SK-N-SH (cell line): ENCODE measurements at regions not wholly inside any gene's neighbourhood (a gene's known extent, or its start where the extent isn't known, plus 50 kb on each side); places are given as distances from the start of the nearest gene placed in this dataset.

Experiments
- CTCF ChIA-PET: fragments of 300-600, 350-600 bp; formaldehyde crosslinking; extraction: SDS; loops from one replicate; lab custom pipeline; 2021; lab: Yijun Ruan, JAX
- POLR2A ChIA-PET: fragments of 350-600 bp; sonication (Branson Sonifier 250); formaldehyde crosslinking; extraction: SDS; loops from one replicate; lab custom pipeline; 2020; ENCODE audit warnings: antibody characterized with exemption, inconsistent platforms; lab: Yijun Ruan, JAX
- DNase-seq: peaks from one replicate; pipeline ENCODE4 v3.0.0; 2012
- H2AFZ ChIP-seq: fragments of 200-600 bp; sonication (generic); 2 replicates; pipeline ENCODE4 v1.8.1; 2016; ENCODE audit warnings: antibody characterized with exemption, mild to moderate bottlenecking, low read depth
- H3F3A ChIP-seq: fragments of 200-600 bp; sonication (generic); replicated peaks from 2 replicates; pipeline ENCODE3; 2016; ENCODE audit warnings: antibody characterized with exemption, mild to moderate bottlenecking; ENCODE audit not compliant: insufficient read depth
- H3K27ac ChIP-seq, 2 experiments: fragments of 200-500 bp in 1 of 2; fragments of 200-600 bp in 1 of 2; sonication (Bioruptor generic) in 1 of 2; sonication (generic), shearing (Covaris generic) in 1 of 2; 2 replicates each; pipeline versions ENCODE4 v1.5.1 to v1.6.1; 2014 to 2016; ENCODE audit warnings: low read depth in 2 of 2, inconsistent platforms in 1 of 2, low read length in 1 of 2, mild to moderate bottlenecking in 1 of 2, mixed read lengths in 1 of 2
- H3K27me3 ChIP-seq: fragments of 200-600 bp; sonication (generic), shearing (Covaris generic); 2 replicates; pipeline ENCODE4 v1.6.1; 2016; ENCODE audit warnings: mixed run types; ENCODE audit not compliant: insufficient read depth
- H3K36me3 ChIP-seq, 2 experiments: fragments of 200-500 bp in 1 of 2; fragments of 200-600 bp in 1 of 2; sonication (Bioruptor generic) in 1 of 2; sonication (generic) in 1 of 2; replicated peaks in 1 of 2; 2 replicates each; pipeline versions ENCODE3 to v1.5.1; 2014 to 2016; ENCODE audit warnings: low read length in 1 of 2, mild to moderate bottlenecking in 1 of 2; ENCODE audit not compliant: insufficient read depth in 2 of 2, control insufficient read depth in 1 of 2
- H3K4me1 ChIP-seq, 2 experiments: fragments of 200-500 bp in 1 of 2; fragments of 200-600 bp in 1 of 2; sonication (Bioruptor generic) in 1 of 2; sonication (generic), shearing (Covaris generic) in 1 of 2; 2 replicates each; pipeline versions ENCODE4 v1.5.1 to v1.6.1; 2014 to 2016; ENCODE audit warnings: low read depth in 1 of 2, low read length in 1 of 2, mixed run types in 1 of 2; ENCODE audit not compliant: insufficient read depth in 2 of 2, control insufficient read depth in 1 of 2
- H3K4me2 ChIP-seq: fragments of 200-600 bp; sonication (generic), shearing (Covaris generic); 2 replicates; pipeline ENCODE4 v1.6.1; 2017; ENCODE audit warnings: mixed run types
- H3K4me3 ChIP-seq, 2 experiments: fragments of 200-500 bp in 1 of 2; fragments of 200-600 bp in 1 of 2; sonication (Bioruptor generic) in 1 of 2; sonication (generic), shearing (Covaris generic) in 1 of 2; 2 replicates each; pipeline versions ENCODE4 v1.5.1 to v1.8.1; 2014 to 2016; ENCODE audit warnings: low read depth in 2 of 2, inconsistent platforms in 1 of 2, low read length in 1 of 2, mild to moderate bottlenecking in 1 of 2, mixed read lengths in 1 of 2, moderate library complexity in 1 of 2
- H3K79me2 ChIP-seq: fragments of 200-600 bp; sonication (generic); 2 replicates; pipeline ENCODE4 v1.8.1; 2017; ENCODE audit warnings: mild to moderate bottlenecking; ENCODE audit not compliant: insufficient read depth
- H3K9ac ChIP-seq: fragments of 200-600 bp; sonication (generic); 2 replicates; pipeline ENCODE4 v1.6.1; 2017; ENCODE audit warnings: mixed run types
- H3K9me2 ChIP-seq: fragments of 200-600 bp; sonication (generic); 2 replicates; pipeline ENCODE4 v1.6.1; 2017; ENCODE audit warnings: mixed run types
- H3K9me3 ChIP-seq: fragments of 200-600 bp; sonication (generic); 2 replicates; pipeline ENCODE4 v1.6.1; 2017; ENCODE audit warnings: mixed run types, mild to moderate bottlenecking, moderate library complexity
- H4K20me1 ChIP-seq: fragments of 200-600 bp; sonication (generic); 2 replicates; pipeline ENCODE4 v1.6.1; 2017; ENCODE audit warnings: mild to moderate bottlenecking, mixed run types; ENCODE audit not compliant: insufficient read depth
- CTCF ChIP-seq: fragments of 200-600 bp; sonication (generic); IDR thresholded peaks from 2 replicates; pipeline ENCODE4 v1.6.1; 2017; ENCODE audit warnings: antibody characterized with exemption, mild to moderate bottlenecking, moderate library complexity
- EP300 ChIP-seq, 2 experiments: IDR thresholded peaks; 2 replicates each; pipeline versions ENCODE4 v1.4.0 to v1.6.1; 2012; ENCODE audit warnings: borderline replicate concordance in 1 of 2, low read depth in 1 of 2, low read length in 1 of 2
- FOSL2 ChIP-seq: IDR thresholded peaks from 2 replicates; pipeline ENCODE4 v1.4.0; 2012; ENCODE audit warnings: low read depth, mild to moderate bottlenecking, moderate library complexity, borderline replicate concordance
- FOXM1 ChIP-seq: IDR thresholded peaks from 2 replicates; pipeline ENCODE4 v1.4.0; 2012; ENCODE audit warnings: low read depth, mild to moderate bottlenecking
- GATA2 ChIP-seq: sonication (generic); formaldehyde crosslinking; IDR thresholded peaks from 2 replicates; pipeline ENCODE4 v1.5.0; 2020; ENCODE audit warnings: mild to moderate bottlenecking, missing genetic modification reagents
- MXI1 ChIP-seq: IDR thresholded peaks from 2 replicates; pipeline ENCODE4 v1.6.1; 2012; ENCODE audit warnings: mild to moderate bottlenecking, low read depth, low read length, improper control_type of control experiment
- NFIC ChIP-seq: IDR thresholded peaks from 2 replicates; pipeline ENCODE4 v1.4.0; 2012; ENCODE audit warnings: borderline replicate concordance
- NRF1 ChIP-seq: IDR thresholded peaks from 2 replicates; pipeline ENCODE4 v1.6.1; 2012; ENCODE audit warnings: low read depth, mild to moderate bottlenecking, low read length
- POLR2AphosphoS5 ChIP-seq: IDR thresholded peaks from 2 replicates; pipeline ENCODE4 v1.6.1; 2012; ENCODE audit warnings: low read depth, low read length
- RAD21 ChIP-seq: IDR thresholded peaks from 2 replicates; pipeline ENCODE4 v1.6.1; 2012; ENCODE audit warnings: mild to moderate bottlenecking, low read length
- RCOR1 ChIP-seq: fragments of 150-350 bp; IDR thresholded peaks from 2 replicates; pipeline ENCODE4 v1.6.1; 2017; ENCODE audit warnings: antibody characterized with exemption, low read length
- RXRA ChIP-seq: IDR thresholded peaks from 2 replicates; pipeline ENCODE4 v1.4.0; 2012; ENCODE audit warnings: low read depth, mild to moderate bottlenecking, borderline replicate concordance
- SIN3A ChIP-seq: IDR thresholded peaks from 2 replicates; pipeline ENCODE4 v1.6.1; 2012; ENCODE audit warnings: low read depth, mild to moderate bottlenecking, low read length, moderate library complexity, borderline replicate concordance
- SMC3 ChIP-seq: IDR thresholded peaks from 2 replicates; pipeline ENCODE4 v1.6.1; 2012; ENCODE audit warnings: low read depth, low read length, improper control_type of control experiment
- TCF12 ChIP-seq: IDR thresholded peaks from 2 replicates; pipeline ENCODE4 v1.4.0; 2012
- YY1 ChIP-seq: IDR thresholded peaks from 2 replicates; pipeline ENCODE4 v1.4.0; 2012; ENCODE audit warnings: low read depth, mild to moderate bottlenecking
- WGBS: methylation state at CpG from one replicate; pipeline ENCODE4 v1.1.6; 2017; ENCODE audit warnings: low lambda C conversion rate; 5-methylcytosine and 5-hydroxymethylcytosine counted together
- TF ChIP-seq, protein P1 (sequence below): IDR thresholded peaks from 2 replicates; pipeline ENCODE4 v1.4.0; 2012; ENCODE audit warnings: low read depth, borderline replicate concordance
- TF ChIP-seq, protein P2 (sequence below): IDR thresholded peaks from 2 replicates; pipeline ENCODE4 v1.4.0; 2012; ENCODE audit warnings: low read depth

DNA sequence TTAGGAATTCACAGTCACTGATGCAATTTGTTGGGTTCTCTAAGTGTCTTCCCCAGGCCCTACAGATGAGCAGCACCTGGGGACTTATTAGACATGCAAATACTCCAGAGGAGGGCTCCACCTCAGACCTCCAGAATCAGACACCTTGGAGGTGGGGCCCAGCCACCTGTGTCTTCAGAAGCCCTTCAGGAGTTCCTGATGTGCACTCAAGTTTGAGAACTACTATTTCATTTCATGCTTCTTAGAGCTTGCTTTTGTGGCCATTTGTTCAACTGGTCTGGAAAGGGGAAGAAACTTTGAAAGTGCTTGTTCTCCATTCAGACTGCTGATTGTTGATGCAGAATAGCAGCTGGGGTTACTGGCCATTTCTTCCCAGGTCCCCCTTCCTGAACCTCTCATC is 472.0 kb downstream of the COG6 start:
- no peaks in the 10 kb centered on the region for H4K20me1 ChIP-seq
- no peaks in the 10 kb centered on the region for H3K9me2 ChIP-seq
- ChIA-PET CTCF (interaction anchor here (2.1 kb wide), 1 partner anchor 15 kb away, joined by 7 read pairs; no protein-coding TSS in a partner anchor), POLR2A (no interaction called here)
- H3K4me3 ChIP-seq, result no peak overlapping the region
- TF ChIP-seq RCOR1 (no peak), NFIC (no peak), FOSL2 (no peak), FOXM1 (no peak), MXI1 (no peak)
- H3K27ac ChIP-seq, result no peak overlapping the region
- no peak overlapping the region for H3K9ac ChIP-seq
- no peak overlapping the region for H2AFZ ChIP-seq
- H3K4me1 ChIP-seq, result no peaks in the 10 kb centered on the region
- no peak for DNase-seq
- H3K36me3 ChIP-seq, result no peaks in the 10 kb centered on the region
- no peaks in the 10 kb centered on the region for H3F3A ChIP-seq
- H3K4me2 ChIP-seq, result no peak overlapping the region
- H3K9me3 ChIP-seq, result no peaks in the 10 kb centered on the region
- H3K27me3 ChIP-seq, result no peaks in the 10 kb centered on the region
- H3K79me2 ChIP-seq, result no peaks in the 10 kb centered on the region

DNA sequence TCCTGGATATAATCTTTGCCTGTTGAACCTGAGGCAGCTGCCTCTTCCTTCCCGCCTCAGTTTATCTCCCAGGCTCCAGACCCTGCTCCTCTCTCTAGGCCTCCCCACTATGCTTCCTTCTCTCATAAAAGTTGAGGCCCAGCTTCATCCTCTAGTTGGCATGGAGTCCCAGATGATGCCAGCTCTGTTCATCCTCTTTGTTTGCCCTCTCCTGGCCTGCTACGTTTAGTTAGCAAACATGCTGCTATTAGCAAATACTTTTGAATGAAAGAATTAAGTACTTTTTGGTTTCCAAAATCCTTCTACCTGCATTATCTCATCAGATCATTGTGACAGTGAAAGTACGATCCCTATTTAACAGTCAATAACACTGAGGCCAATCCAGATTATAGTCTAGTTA is 472.5 kb downstream of the COG6 start:
- Histone ChIP-seq H3K27me3 (no peaks in the 10 kb centered on the region), H4K20me1 (no peaks in the 10 kb centered on the region), H3K9me2 (no peaks in the 10 kb centered on the region), H3K9me3 (no peaks in the 10 kb centered on the region), H3K4me2 (no peak overlapping the region), H3K36me3 (no peaks in the 10 kb centered on the region), H3K4me1 (no peaks in the 10 kb centered on the region), H2AFZ (no peak overlapping the region), H3F3A (no peaks in the 10 kb centered on the region), H3K27ac (no peak overlapping the region), H3K79me2 (no peaks in the 10 kb centered on the region), H3K4me3 (no peak overlapping the region), H3K9ac (no peak overlapping the region)
- no peak for DNase-seq
- ChIA-PET CTCF (interaction anchor here (2.1 kb wide), 1 partner anchor 15 kb away, joined by 7 read pairs; no protein-coding TSS in a partner anchor), POLR2A (no interaction called here)
- 73% methylated on average over 3 of the region's 3 CpGs for WGBS
- no peak for TF ChIP-seq RCOR1
- no peak for TF ChIP-seq SMC3
- TF ChIP-seq NRF1, result no peak
- TF ChIP-seq SIN3A, result no peak
- TF ChIP-seq TCF12, result no peak
- TF ChIP-seq MXI1, result no peak
- TF ChIP-seq EP300 (IDR thresholded peaks at IDR 0.05; ENCODE audit: borderline replicate concordance in 1 of 2, low read depth in 1 of 2, low read length in 1 of 2), result no peak
- TF ChIP-seq GATA2 (CRISPR knock-in tag), result no peak
- TF ChIP-seq, protein P1, sequence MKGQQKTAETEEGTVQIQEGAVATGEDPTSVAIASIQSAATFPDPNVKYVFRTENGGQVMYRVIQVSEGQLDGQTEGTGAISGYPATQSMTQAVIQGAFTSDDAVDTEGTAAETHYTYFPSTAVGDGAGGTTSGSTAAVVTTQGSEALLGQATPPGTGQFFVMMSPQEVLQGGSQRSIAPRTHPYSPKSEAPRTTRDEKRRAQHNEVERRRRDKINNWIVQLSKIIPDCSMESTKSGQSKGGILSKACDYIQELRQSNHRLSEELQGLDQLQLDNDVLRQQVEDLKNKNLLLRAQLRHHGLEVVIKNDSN, result no peak
- TF ChIP-seq POLR2AphosphoS5, result no peak
- no peak for TF ChIP-seq FOXM1
- no peak for TF ChIP-seq RAD21
- no peak for TF ChIP-seq CTCF
- no peak for TF ChIP-seq RXRA
- TF ChIP-seq, protein P2, sequence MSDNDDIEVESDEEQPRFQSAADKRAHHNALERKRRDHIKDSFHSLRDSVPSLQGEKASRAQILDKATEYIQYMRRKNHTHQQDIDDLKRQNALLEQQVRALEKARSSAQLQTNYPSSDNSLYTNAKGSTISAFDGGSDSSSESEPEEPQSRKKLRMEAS, result no peak
- TF ChIP-seq NFIC, result no peak
- no peak for TF ChIP-seq YY1
